AG04450 (cell line): ENCODE measurements at regions not wholly inside any gene's neighbourhood (a gene's known extent, or its start where the extent isn't known, plus 50 kb on each side); places are given as distances from the start of the nearest gene placed in this dataset.

Experiments
- CTCF ChIA-PET: fragments of 300-600, 350-600 bp; formaldehyde crosslinking; extraction: SDS; loops from one replicate; lab custom pipeline; 2022; ENCODE audit warnings: antibody characterized with exemption, inconsistent platforms; lab: Charles Lee
- POLR2A ChIA-PET: fragments of 350-600 bp; formaldehyde crosslinking; extraction: SDS; loops from one replicate; lab custom pipeline; 2021; ENCODE audit warnings: antibody characterized with exemption, inconsistent platforms; lab: Yijun Ruan, JAX
- DNase-seq: peaks from one replicate; pipeline ENCODE4 v3.0.0-alpha.2; 2011; ENCODE audit warnings: low read depth, low spot score
- H3K27ac ChIP-seq: one replicate; pipeline ENCODE4 v1.5.1; 2012; ENCODE audit warnings: low read depth, low read length, control low read depth
- H3K27me3 ChIP-seq: one replicate; pipeline ENCODE4 v1.6.0; 2012; ENCODE audit warnings: low read length; ENCODE audit not compliant: control insufficient read depth, insufficient read depth
- H3K4me3 ChIP-seq: 2 replicates; pipeline ENCODE4 v1.5.1; 2011; ENCODE audit warnings: mild to moderate bottlenecking, low read depth, low read length, control low read depth
- H3K9me3 ChIP-seq: 2 replicates; pipeline ENCODE4 v1.5.1; 2012; ENCODE audit warnings: low read length; ENCODE audit not compliant: control insufficient read depth, insufficient read depth
- TF ChIP-seq, protein P1 (sequence below): IDR thresholded peaks from 2 replicates; pipeline ENCODE4 v1.5.1; 2011; ENCODE audit warnings: low read depth, low read length, control low read depth, inconsistent platforms

DNA sequence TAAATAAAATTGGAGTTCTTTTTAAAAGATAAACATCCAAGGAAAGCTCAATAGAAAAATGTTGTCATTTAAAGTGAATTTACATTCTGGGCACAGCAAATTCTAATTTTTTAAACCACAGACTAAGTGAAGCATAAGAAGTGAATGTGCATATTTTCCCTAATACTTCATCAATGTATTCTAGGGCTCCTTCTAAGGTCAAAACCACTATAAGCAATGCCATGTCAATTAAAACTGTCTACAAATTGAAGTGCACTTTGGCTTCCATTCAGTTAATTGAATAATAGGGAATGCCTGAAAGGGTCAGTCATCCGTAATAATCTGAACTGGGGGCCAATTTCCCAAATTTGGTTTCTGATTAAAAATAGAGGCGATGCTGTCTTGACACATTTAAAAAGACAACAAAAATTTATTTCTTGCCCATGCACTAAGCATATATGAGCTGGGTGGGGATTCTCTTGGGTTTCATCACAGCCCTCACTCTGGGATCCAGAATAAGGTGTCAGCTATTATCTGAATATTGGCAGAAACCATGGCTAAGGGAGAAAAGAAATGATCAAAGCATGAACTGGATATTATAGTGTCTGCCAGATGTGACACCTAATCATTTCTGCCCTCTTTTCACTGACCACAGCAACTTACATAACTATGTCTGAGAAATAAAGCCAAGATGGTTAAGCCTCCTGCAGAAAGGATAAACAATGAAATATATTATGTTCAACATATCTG lies 660.6 kb upstream of the B3GALT2 start:
- DNase-seq: no peak
- CTCF ChIA-PET: no interaction called here
- Histone ChIP-seq H3K27me3 (no peaks in the 10 kb centered on the region), H3K27ac (no peak overlapping the region), H3K4me3 (no peak overlapping the region), H3K9me3 (no peaks in the 10 kb centered on the region)
- TF ChIP-seq, protein P1, sequence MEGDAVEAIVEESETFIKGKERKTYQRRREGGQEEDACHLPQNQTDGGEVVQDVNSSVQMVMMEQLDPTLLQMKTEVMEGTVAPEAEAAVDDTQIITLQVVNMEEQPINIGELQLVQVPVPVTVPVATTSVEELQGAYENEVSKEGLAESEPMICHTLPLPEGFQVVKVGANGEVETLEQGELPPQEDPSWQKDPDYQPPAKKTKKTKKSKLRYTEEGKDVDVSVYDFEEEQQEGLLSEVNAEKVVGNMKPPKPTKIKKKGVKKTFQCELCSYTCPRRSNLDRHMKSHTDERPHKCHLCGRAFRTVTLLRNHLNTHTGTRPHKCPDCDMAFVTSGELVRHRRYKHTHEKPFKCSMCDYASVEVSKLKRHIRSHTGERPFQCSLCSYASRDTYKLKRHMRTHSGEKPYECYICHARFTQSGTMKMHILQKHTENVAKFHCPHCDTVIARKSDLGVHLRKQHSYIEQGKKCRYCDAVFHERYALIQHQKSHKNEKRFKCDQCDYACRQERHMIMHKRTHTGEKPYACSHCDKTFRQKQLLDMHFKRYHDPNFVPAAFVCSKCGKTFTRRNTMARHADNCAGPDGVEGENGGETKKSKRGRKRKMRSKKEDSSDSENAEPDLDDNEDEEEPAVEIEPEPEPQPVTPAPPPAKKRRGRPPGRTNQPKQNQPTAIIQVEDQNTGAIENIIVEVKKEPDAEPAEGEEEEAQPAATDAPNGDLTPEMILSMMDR: no peak
- POLR2A ChIA-PET: no interaction called here

DNA sequence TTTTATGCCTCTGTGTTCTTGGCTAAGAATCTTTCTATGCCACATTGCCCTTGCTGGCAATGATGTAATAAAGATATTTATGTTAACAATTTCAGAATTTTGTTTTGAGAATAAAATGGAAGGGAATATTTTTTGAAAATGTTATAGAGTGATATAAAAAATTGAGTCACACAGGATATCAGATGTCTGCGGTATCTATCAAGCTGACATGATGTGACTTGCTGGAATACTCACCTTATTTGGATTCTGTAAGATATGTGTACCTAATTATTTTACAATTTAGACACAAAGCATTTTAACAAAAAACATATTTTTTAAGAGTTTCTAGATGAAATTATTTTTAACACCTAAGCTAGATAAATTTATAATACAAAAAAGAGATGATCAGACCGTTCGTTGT lies 660.0 kb upstream of the B3GALT2 start:
- no peak for DNase-seq
- Histone ChIP-seq H3K27ac (no peak overlapping the region), H3K4me3 (no peak overlapping the region), H3K9me3 (no peaks in the 10 kb centered on the region), H3K27me3 (no peaks in the 10 kb centered on the region)
- ChIA-PET CTCF (no interaction called here), POLR2A (no interaction called here)
- TF ChIP-seq, protein P1: no peak

DNA sequence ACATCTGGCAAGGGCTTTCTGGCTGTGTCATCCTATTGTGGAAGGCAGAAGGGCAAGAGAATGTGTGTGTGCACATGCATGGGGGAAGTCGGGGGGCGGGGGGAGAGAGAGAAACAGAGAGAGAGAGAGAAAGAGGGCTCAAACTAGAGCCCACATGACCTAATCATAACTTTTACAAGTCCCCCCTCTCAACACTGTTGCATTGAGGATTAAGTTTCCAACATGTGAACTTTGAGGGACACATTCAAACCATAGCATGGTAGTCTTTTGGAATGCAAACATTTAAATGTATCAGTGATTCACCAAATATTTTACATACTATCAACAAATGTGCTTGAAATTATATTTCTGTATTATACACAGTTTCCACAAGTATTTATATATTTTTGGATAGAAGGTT lies 655.4 kb upstream of the B3GALT2 start:
- Histone ChIP-seq H3K27me3 (no peaks in the 10 kb centered on the region), H3K27ac (no peak overlapping the region), H3K9me3 (no peaks in the 10 kb centered on the region), H3K4me3 (no peak overlapping the region)
- POLR2A ChIA-PET: no interaction called here
- TF ChIP-seq, protein P1: no peak
- CTCF ChIA-PET: no interaction called here
- no peak for DNase-seq

DNA sequence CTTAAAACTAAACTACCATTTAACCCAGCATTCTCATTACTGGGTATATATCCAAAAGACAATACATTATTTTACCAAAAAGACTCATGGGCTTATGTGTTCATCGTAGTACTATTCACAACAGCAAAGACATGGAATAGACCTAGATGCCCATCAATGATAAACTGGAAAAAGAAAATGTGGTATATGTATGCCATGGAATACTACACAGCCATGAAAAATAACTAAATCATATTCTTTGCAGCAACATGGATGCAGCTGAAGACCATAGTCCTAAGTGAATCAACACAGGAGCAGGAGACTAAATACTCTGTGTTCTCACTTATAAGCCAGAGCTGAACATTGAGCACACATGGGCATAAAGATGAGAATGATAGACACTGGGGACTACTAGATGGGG lies 645.1 kb upstream of the B3GALT2 start:
- DNase-seq: no peak
- TF ChIP-seq, protein P1: no peak
- CTCF ChIA-PET: no interaction called here
- no peaks in the 10 kb centered on the region for H3K27me3 ChIP-seq
- no peaks in the 10 kb centered on the region for H3K9me3 ChIP-seq
- POLR2A ChIA-PET: no interaction called here
- no peak overlapping the region for H3K27ac ChIP-seq
- H3K4me3 ChIP-seq: no peak overlapping the region

DNA sequence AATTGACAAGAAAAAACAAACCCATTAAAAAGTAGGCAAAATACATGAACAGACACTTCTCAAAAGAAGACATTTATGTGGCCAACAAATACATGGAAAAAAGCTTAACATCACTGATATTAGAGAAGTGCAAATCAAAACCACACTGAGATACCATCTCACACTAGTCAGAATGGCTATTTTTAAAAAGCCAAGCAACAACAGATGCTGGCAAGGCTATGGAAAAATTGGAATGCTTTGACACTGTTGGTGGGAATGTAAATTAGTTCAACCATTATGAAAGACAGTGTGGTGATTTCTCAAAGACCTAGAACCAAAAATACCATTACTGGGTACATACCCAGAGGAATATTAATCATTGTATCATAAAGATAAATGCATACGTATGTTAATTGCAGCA lies 641.1 kb upstream of the B3GALT2 start:
- no peaks in the 10 kb centered on the region for H3K27me3 ChIP-seq
- H3K4me3 ChIP-seq: no peak overlapping the region
- ChIA-PET POLR2A (no interaction called here), CTCF (no interaction called here)
- no peak for DNase-seq
- TF ChIP-seq, protein P1: no peak
- no peaks in the 10 kb centered on the region for H3K9me3 ChIP-seq
- no peak overlapping the region for H3K27ac ChIP-seq
